Effector memory CD8-positive, alpha-beta T cell (primary cell): ENCODE measurements at regions not wholly inside any gene's neighbourhood (a gene's known extent, or its start where the extent isn't known, plus 50 kb on each side); places are given as distances from the start of the nearest gene placed in this dataset.

ENCODE experiments used
- ATAC-seq: fragments of 150-1000 bp; cut with Tn5 transposase; replicated peaks from 2 replicates; pipeline ENCODE4 v1.10.0; 2021; ENCODE audit warnings: mild to moderate bottlenecking, moderate library complexity
- DNase-seq, 3 experiments: peaks; one replicate each; pipeline ENCODE4 v3.0.0; 2021
- H3K27ac Mint-ChIP-seq, 2 donors: one replicate each; pipeline ENCODE4 v1.8.0; 2022; ENCODE audit warnings: mild to moderate bottlenecking in 2 of 2, mixed read lengths in 2 of 2, moderate library complexity in 2 of 2
- H3K27me3 Mint-ChIP-seq, 2 donors: one replicate each; pipeline ENCODE4 v1.8.0; 2022; ENCODE audit warnings: mixed read lengths in 2 of 2
- H3K36me3 Mint-ChIP-seq: one replicate; pipeline ENCODE4 v1.8.0; 2022; ENCODE audit warnings: mild to moderate bottlenecking, moderate library complexity, mixed read lengths; ENCODE audit not compliant: insufficient read depth
- H3K4me1 Mint-ChIP-seq, 2 donors: one replicate each; pipeline ENCODE4 v1.8.0; 2022; ENCODE audit warnings: low read depth in 2 of 2, mixed read lengths in 2 of 2
- H3K4me3 Mint-ChIP-seq, 2 donors: one replicate each; pipeline ENCODE4 v1.8.0; 2022; ENCODE audit warnings: mild to moderate bottlenecking in 2 of 2, mixed read lengths in 2 of 2, moderate library complexity in 2 of 2
- H3K9me3 Mint-ChIP-seq, 2 donors: one replicate each; pipeline ENCODE4 v1.8.0; 2022; ENCODE audit warnings: mixed read lengths in 2 of 2

GRCh38 chr13:109592770-109593169 lies 193.6 kb downstream of the IRS2 start:
- H3K36me3 Mint-ChIP-seq = no peaks in the 10 kb centered on the region
- no peak overlapping the region for H3K27ac Mint-ChIP-seq
- no peak overlapping the region for H3K4me3 Mint-ChIP-seq
- H3K27me3 Mint-ChIP-seq = peaks cover 0 to 16% of the 10 kb centered on the region in 2 donors
- ATAC-seq (no peak), DNase-seq (no peak)
- H3K4me1 Mint-ChIP-seq = no peaks in the 10 kb centered on the region
- H3K9me3 Mint-ChIP-seq = peaks cover 0 to 15% of the 10 kb centered on the region in 2 donors

- H3K4me1 Mint-ChIP-seq = no peaks in the 10 kb centered on the region
- ATAC-seq (no peak), DNase-seq (no peak)
- no peak overlapping the region for H3K27ac Mint-ChIP-seq
- no peaks in the 10 kb centered on the region for H3K36me3 Mint-ChIP-seq
- no peak overlapping the region for H3K4me3 Mint-ChIP-seq
- peaks cover 0 to 22% of the 10 kb centered on the region in 2 donors for H3K27me3 Mint-ChIP-seq
- H3K9me3 Mint-ChIP-seq = peaks cover 0 to 15% of the 10 kb centered on the region in 2 donors
Measured at GRCh38 chr13:109587689-109588088, 198.7 kb downstream of the IRS2 start.

GRCh38 chr13:109586509-109587346 lies 199.7 kb downstream of the IRS2 start:
- Mint-ChIP-seq H3K27ac (no peak overlapping the region), H3K9me3 (peaks cover 0 to 13% of the 10 kb centered on the region in 2 donors), H3K4me1 (no peaks in the 10 kb centered on the region), H3K27me3 (peaks cover 0 to 22% of the 10 kb centered on the region in 2 donors), H3K4me3 (no peak overlapping the region), H3K36me3 (no peaks in the 10 kb centered on the region)
- no peak for ATAC-seq
- no peak for DNase-seq

- Mint-ChIP-seq H3K4me3 (no peak overlapping the region), H3K9me3 (peaks cover 0 to 7% of the 10 kb centered on the region in 2 donors), H3K27me3 (peaks cover 0 to 20% of the 10 kb centered on the region in 2 donors), H3K4me1 (no peaks in the 10 kb centered on the region), H3K36me3 (no peaks in the 10 kb centered on the region), H3K27ac (no peak overlapping the region)
- ATAC-seq (no peak), DNase-seq (no peak)
Measured at GRCh38 chr13:109584844-109585361, 201.5 kb downstream of the IRS2 start.

- Mint-ChIP-seq H3K27ac (no peak overlapping the region), H3K27me3 (peaks cover 0 to 7% of the 10 kb centered on the region in 2 donors), H3K4me1 (no peaks in the 10 kb centered on the region), H3K9me3 (peaks cover 0 to 2% of the 10 kb centered on the region in 2 donors), H3K36me3 (no peaks in the 10 kb centered on the region), H3K4me3 (no peak overlapping the region)
- no peak for DNase-seq
- ATAC-seq = no peak
Measured at GRCh38 chr13:109577191-109577700, 209.1 kb downstream of the IRS2 start.

- peaks cover 0 to 2% of the 10 kb centered on the region in 2 donors for H3K9me3 Mint-ChIP-seq
- no peaks in the 10 kb centered on the region for H3K4me1 Mint-ChIP-seq
- ATAC-seq = no peak
- no peak for DNase-seq
- no peak overlapping the region for H3K27ac Mint-ChIP-seq
- no peaks in the 10 kb centered on the region for H3K36me3 Mint-ChIP-seq
- peaks cover 0 to 7% of the 10 kb centered on the region in 2 donors for H3K27me3 Mint-ChIP-seq
- H3K4me3 Mint-ChIP-seq = no peak overlapping the region
Measured at GRCh38 chr13:109576331-109576813, 210.0 kb downstream of the IRS2 start.

GRCh38 chr13:109575821-109576220 lies 210.6 kb downstream of the IRS2 start:
- H3K36me3 Mint-ChIP-seq = no peaks in the 10 kb centered on the region
- no peak overlapping the region for H3K27ac Mint-ChIP-seq
- H3K4me1 Mint-ChIP-seq = peaks cover 0 to 1% of the 10 kb centered on the region in 2 donors
- no peak overlapping the region for H3K4me3 Mint-ChIP-seq
- peaks cover 0 to 2% of the 10 kb centered on the region in 2 donors for H3K9me3 Mint-ChIP-seq
- H3K27me3 Mint-ChIP-seq = peaks cover 0 to 7% of the 10 kb centered on the region in 2 donors
- no peak for DNase-seq
- no peak for ATAC-seq

GRCh38 chr13:109572389-109572788 lies 214.0 kb downstream of the IRS2 start:
- no peak for DNase-seq
- no peaks in the 10 kb centered on the region for H3K36me3 Mint-ChIP-seq
- H3K27me3 Mint-ChIP-seq = peaks cover 0 to 7% of the 10 kb centered on the region in 2 donors
- H3K4me1 Mint-ChIP-seq = peaks cover 5 to 10% of the 10 kb centered on the region in 2 donors
- ATAC-seq = no peak
- H3K9me3 Mint-ChIP-seq = peaks cover 0 to 2% of the 10 kb centered on the region in 2 donors
- H3K4me3 Mint-ChIP-seq = no peak overlapping the region
- no peak overlapping the region for H3K27ac Mint-ChIP-seq

- DNase-seq = peak in 2 of 3 experiments; percentile 3 to 8
- ATAC-seq = peak; percentile 79
- H3K4me1 Mint-ChIP-seq = peaks cover 5 to 10% of the 10 kb centered on the region in 2 donors
- H3K27me3 Mint-ChIP-seq = no peaks in the 10 kb centered on the region
- H3K36me3 Mint-ChIP-seq = no peaks in the 10 kb centered on the region
- no peaks in the 10 kb centered on the region for H3K9me3 Mint-ChIP-seq
- H3K27ac Mint-ChIP-seq = peak overlapping the region in 1 of 2 donors; percentile 49
- H3K4me3 Mint-ChIP-seq = peak overlapping the region in 1 of 2 donors; percentile 53
Measured at GRCh38 chr13:109569958-109570711, 216.2 kb downstream of the IRS2 start.

- Mint-ChIP-seq H3K9me3 (no peaks in the 10 kb centered on the region), H3K27me3 (no peaks in the 10 kb centered on the region), H3K4me1 (peaks cover 5 to 10% of the 10 kb centered on the region in 2 donors), H3K4me3 (no peak overlapping the region), H3K36me3 (no peaks in the 10 kb centered on the region), H3K27ac (no peak overlapping the region)
- ATAC-seq = no peak
- DNase-seq = no peak
Measured at GRCh38 chr13:109568339-109568818, 218.0 kb downstream of the IRS2 start.

- Mint-ChIP-seq H3K27me3 (no peaks in the 10 kb centered on the region), H3K4me3 (no peak overlapping the region), H3K4me1 (peaks cover 5 to 10% of the 10 kb centered on the region in 2 donors), H3K36me3 (no peaks in the 10 kb centered on the region), H3K9me3 (no peaks in the 10 kb centered on the region), H3K27ac (no peak overlapping the region)
- DNase-seq (no peak), ATAC-seq (no peak)
Measured at GRCh38 chr13:109567315-109567714, 219.1 kb downstream of the IRS2 start.

- no peak overlapping the region for H3K4me3 Mint-ChIP-seq
- ATAC-seq (no peak), DNase-seq (no peak)
- peaks cover 0 to 5% of the 10 kb centered on the region in 2 donors for H3K9me3 Mint-ChIP-seq
- H3K36me3 Mint-ChIP-seq = no peaks in the 10 kb centered on the region
- peaks cover 5 to 9% of the 10 kb centered on the region in 2 donors for H3K4me1 Mint-ChIP-seq
- no peaks in the 10 kb centered on the region for H3K27me3 Mint-ChIP-seq
- no peak overlapping the region for H3K27ac Mint-ChIP-seq
Measured at GRCh38 chr13:109565877-109566276, 220.5 kb downstream of the IRS2 start.

- H3K27me3 Mint-ChIP-seq = peaks cover 0 to 4% of the 10 kb centered on the region in 2 donors
- DNase-seq (no peak), ATAC-seq (no peak)
- H3K4me1 Mint-ChIP-seq = no peaks in the 10 kb centered on the region
- H3K36me3 Mint-ChIP-seq = no peaks in the 10 kb centered on the region
- peaks cover 0 to 5% of the 10 kb centered on the region in 2 donors for H3K9me3 Mint-ChIP-seq
- no peak overlapping the region for H3K27ac Mint-ChIP-seq
- H3K4me3 Mint-ChIP-seq = no peak overlapping the region
Measured at GRCh38 chr13:109548374-109548773, 238.0 kb downstream of the IRS2 start.
